Adrenal gland (tissue), 9 donors: ENCODE measurements at regions not wholly inside any gene's neighbourhood (a gene's known extent, or its start where the extent isn't known, plus 50 kb on each side); places are given as distances from the start of the nearest gene placed in this dataset.

ENCODE experiments used
- DNase-seq, 7 donors: peaks; one replicate each; pipeline ENCODE4 v3.0.0-alpha.2; 2019 to 2020
- H3K27ac ChIP-seq, 5 donors: fragments of 200-600 bp; sonication (generic) in 4 of 5; 1 replicate in 3 of 5; 2 replicates in 2 of 5; pipeline versions ENCODE4 v1.5.1 to v1.8.0; 2016 to 2020; ENCODE audit warnings: mild to moderate bottlenecking in 1 of 5
- H3K27me3 ChIP-seq: fragments of 200-600 bp; 2 replicates; pipeline ENCODE4 v1.8.0; 2021
- H3K36me3 ChIP-seq, 2 donors: fragments of 200-600 bp; replicated peaks in 1 of 2; 1 replicate in 1 of 2; 2 replicates in 1 of 2; pipeline versions ENCODE4 v1.5.1 to v1.8.0; 2018 to 2022
- H3K4me1 ChIP-seq, 2 donors: fragments of 200-600 bp; replicated peaks in 1 of 2; 1 replicate in 1 of 2; 2 replicates in 1 of 2; pipeline versions ENCODE4 v1.5.1 to v1.8.0; 2018 to 2021
- H3K4me3 ChIP-seq, 4 donors: fragments of 200-600 bp; sonication (generic) in 3 of 4; one replicate each; pipeline ENCODE4 v1.5.1; 2016 to 2018
- H3K9me3 ChIP-seq, 3 donors: fragments of 200-600 bp; sonication (generic) in 1 of 3; replicated peaks in 1 of 3; 1 replicate in 2 of 3; 2 replicates in 1 of 3; pipeline versions ENCODE4 v1.5.1 to v1.8.0; 2016 to 2021
- POLR2A ChIP-seq, 2 donors: fragments of 450-650 bp; IDR thresholded peaks; one replicate each; pipeline ENCODE4 v1.6.1; 2017; ENCODE audit warnings: antibody characterized with exemption in 2 of 2, mild to moderate bottlenecking in 2 of 2, moderate library complexity in 1 of 2
- WGBS, 4 donors: extraction: QIAGEN DNeasy Blood & Tissue Kit in 2 of 4; methylation state at CpG; one replicate each; pipeline versions ENCODE4 v1.1.5 to v1.1.7; 2013 to 2017; 5-methylcytosine and 5-hydroxymethylcytosine counted together
- intact Hi-C, 2 donors: fragments of 100-400 bp; cut with DNase I; formaldehyde crosslinking; loops; one replicate each; pipeline versions ENCODE4 v1.14.1 to v1.15.0; 2022 to 2023
- TF ChIP-seq, protein P1 (sequence below), 6 experiments: fragments of 450-650 bp in 4 of 6; fragments of 200-600 bp in 2 of 6; sonication (generic) in 1 of 6; IDR thresholded peaks; 1 replicate in 5 of 6; 2 replicates in 1 of 6; pipeline versions ENCODE4 v1.5.1 to v1.8.0; 2016 to 2021; ENCODE audit warnings: antibody characterized with exemption in 6 of 6, mild to moderate bottlenecking in 2 of 6, moderate library complexity in 1 of 6
- donor health status: healthy with polysubstance abuse.
- donor health status: Bipolar disorder and iron deficiency.
- donor health status: DM: yes; HTN: yes; CAD: no.
- donor health status: DM: no; HTN: no; CAD: no.
- donor health status: DM: no; HTN: no; CAD: no.

DNA sequence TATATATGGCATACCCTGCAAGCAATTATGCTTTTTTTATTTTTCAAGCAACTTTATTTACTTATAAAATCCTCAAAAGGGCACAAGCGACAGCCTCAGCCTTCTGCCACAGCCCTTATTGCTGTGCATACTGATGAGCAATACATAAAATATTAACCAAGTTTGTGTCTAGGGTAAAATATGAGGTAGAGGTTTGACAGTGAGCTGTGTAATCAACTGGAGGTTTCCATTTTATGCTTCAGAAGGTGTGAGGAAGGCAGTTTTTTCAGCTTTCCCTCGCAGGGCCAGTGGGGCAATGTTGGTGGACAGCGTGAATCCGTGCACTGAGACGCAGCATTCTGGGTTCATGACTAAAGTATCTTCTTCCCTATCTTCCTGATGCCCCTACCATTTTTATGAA is 310.4 kb downstream of the IRS2 start:
- no peaks in the 10 kb centered on the region for H3K27me3 ChIP-seq
- H3K4me3 ChIP-seq: no peak overlapping the region
- TF ChIP-seq, protein P1, sequence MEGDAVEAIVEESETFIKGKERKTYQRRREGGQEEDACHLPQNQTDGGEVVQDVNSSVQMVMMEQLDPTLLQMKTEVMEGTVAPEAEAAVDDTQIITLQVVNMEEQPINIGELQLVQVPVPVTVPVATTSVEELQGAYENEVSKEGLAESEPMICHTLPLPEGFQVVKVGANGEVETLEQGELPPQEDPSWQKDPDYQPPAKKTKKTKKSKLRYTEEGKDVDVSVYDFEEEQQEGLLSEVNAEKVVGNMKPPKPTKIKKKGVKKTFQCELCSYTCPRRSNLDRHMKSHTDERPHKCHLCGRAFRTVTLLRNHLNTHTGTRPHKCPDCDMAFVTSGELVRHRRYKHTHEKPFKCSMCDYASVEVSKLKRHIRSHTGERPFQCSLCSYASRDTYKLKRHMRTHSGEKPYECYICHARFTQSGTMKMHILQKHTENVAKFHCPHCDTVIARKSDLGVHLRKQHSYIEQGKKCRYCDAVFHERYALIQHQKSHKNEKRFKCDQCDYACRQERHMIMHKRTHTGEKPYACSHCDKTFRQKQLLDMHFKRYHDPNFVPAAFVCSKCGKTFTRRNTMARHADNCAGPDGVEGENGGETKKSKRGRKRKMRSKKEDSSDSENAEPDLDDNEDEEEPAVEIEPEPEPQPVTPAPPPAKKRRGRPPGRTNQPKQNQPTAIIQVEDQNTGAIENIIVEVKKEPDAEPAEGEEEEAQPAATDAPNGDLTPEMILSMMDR (IDR thresholded peaks at IDR 0.05): no peak
- no peak for TF ChIP-seq POLR2A (IDR thresholded peaks at IDR 0.05)
- no peak for DNase-seq
- 93 to 98% (median 95%) methylated on average over 5 of the region's 5 CpGs for WGBS, 4 donors
- no peaks in the 10 kb centered on the region for H3K36me3 ChIP-seq
- peaks cover 12 to 17% of the 10 kb centered on the region in 2 donors for H3K4me1 ChIP-seq
- H3K27ac ChIP-seq: no peak overlapping the region
- H3K9me3 ChIP-seq: no peaks in the 10 kb centered on the region
- intact Hi-C loops: no loop called here

DNA sequence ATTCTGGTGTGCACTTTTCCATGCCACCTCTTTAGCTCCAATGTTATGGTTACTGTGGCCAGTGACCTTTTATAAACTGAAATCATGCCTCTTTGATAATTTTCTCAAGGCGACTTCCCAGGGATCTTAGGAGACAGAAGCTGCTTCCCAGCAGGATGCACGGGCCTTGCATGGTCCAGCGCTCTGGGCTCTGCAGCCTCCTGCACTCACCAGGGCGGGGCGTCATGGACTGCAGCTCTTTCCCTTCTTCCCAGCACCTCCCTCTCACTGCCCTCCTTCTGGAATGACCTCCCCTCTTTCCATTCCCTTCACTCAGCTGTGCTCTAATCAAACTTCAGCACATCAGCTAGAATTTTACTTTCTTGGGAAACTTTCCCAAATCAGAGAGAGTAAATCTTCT is 318.3 kb downstream of the IRS2 start:
- intact Hi-C loops: no loop called here
- no peaks in the 10 kb centered on the region for H3K4me1 ChIP-seq
- H3K4me3 ChIP-seq: no peak overlapping the region
- H3K36me3 ChIP-seq: no peaks in the 10 kb centered on the region
- 55 to 73% (median 70%) methylated on average over 5 of the region's 5 CpGs for WGBS, 4 donors
- no peaks in the 10 kb centered on the region for H3K27me3 ChIP-seq
- TF ChIP-seq POLR2A (IDR thresholded peaks at IDR 0.05): no peak
- TF ChIP-seq, protein P1 (IDR thresholded peaks at IDR 0.05): no peak
- no peak overlapping the region for H3K27ac ChIP-seq
- no peak for DNase-seq
- H3K9me3 ChIP-seq: peaks cover 0 to 8% (median 0%) of the 10 kb centered on the region in 3 donors

- Histone ChIP-seq H3K9me3 (peaks cover 0 to 19% (median 0%) of the 10 kb centered on the region in 3 donors), H3K4me1 (no peaks in the 10 kb centered on the region), H3K4me3 (no peak overlapping the region), H3K36me3 (no peaks in the 10 kb centered on the region), H3K27me3 (no peaks in the 10 kb centered on the region), H3K27ac (no peak overlapping the region)
- no peak for DNase-seq
- intact Hi-C loops: no loop called here
- no peak for TF ChIP-seq POLR2A (IDR thresholded peaks at IDR 0.05)
- TF ChIP-seq, protein P1 (IDR thresholded peaks at IDR 0.05): no peak
- 0 to 93% (median 16%) methylated on average over 2 of the region's 2 CpGs for WGBS, 4 donors
Observed at GRCh38 chr13:109465148-109465547, 321.2 kb downstream of the IRS2 start.

- DNase-seq: no peak
- WGBS, 4 donors: 49 to 60% (median 52%) methylated on average over 4 of the region's 4 CpGs
- intact Hi-C loops: no loop called here
- no peak overlapping the region for H3K27ac ChIP-seq
- H3K27me3 ChIP-seq: no peaks in the 10 kb centered on the region
- H3K4me1 ChIP-seq: no peaks in the 10 kb centered on the region
- TF ChIP-seq POLR2A (IDR thresholded peaks at IDR 0.05): no peak
- TF ChIP-seq, protein P1 (IDR thresholded peaks at IDR 0.05): no peak
- H3K9me3 ChIP-seq: no peaks in the 10 kb centered on the region
- no peak overlapping the region for H3K4me3 ChIP-seq
- no peaks in the 10 kb centered on the region for H3K36me3 ChIP-seq
Observed at GRCh38 chr13:109454167-109454917, 332.0 kb downstream of the IRS2 start.
